NB4 (cell line): ENCODE measurements at regions not wholly inside any gene's neighbourhood (a gene's known extent, or its start where the extent isn't known, plus 50 kb on each side); places are given as distances from the start of the nearest gene placed in this dataset.

Experiments
- DNase-seq: peaks from one replicate; pipeline ENCODE4 v3.0.0; 2010; ENCODE audit warnings: low read depth
- H3K4me3 ChIP-seq: one replicate; pipeline ENCODE4 v1.5.1; 2011; ENCODE audit warnings: mild to moderate bottlenecking, low read depth, low read length, moderate library complexity
- CTCF ChIP-seq: IDR thresholded peaks from one replicate; pipeline ENCODE4 v1.5.1; 2012; ENCODE audit warnings: low read depth, low read length
- MYC ChIP-seq: IDR thresholded peaks from 2 replicates; pipeline ENCODE4 v1.6.1; 2011; ENCODE audit warnings: low read depth, low read length
- POLR2A ChIP-seq: IDR thresholded peaks from 2 replicates; pipeline ENCODE4 v1.6.1; 2011; ENCODE audit warnings: mild to moderate bottlenecking; ENCODE audit not compliant: insufficient read length; ENCODE audit errors: extremely low read depth
- TF ChIP-seq, protein P1 (sequence below): IDR thresholded peaks from 2 replicates; pipeline ENCODE4 v1.6.1; 2011; ENCODE audit warnings: low read depth, low read length

GRCh38 chr1:224533517-224533916, 82.6 kb upstream of the CNIH3 start:
- TF ChIP-seq MYC (no peak), POLR2A (no peak), CTCF (no peak)
- TF ChIP-seq, protein P1, sequence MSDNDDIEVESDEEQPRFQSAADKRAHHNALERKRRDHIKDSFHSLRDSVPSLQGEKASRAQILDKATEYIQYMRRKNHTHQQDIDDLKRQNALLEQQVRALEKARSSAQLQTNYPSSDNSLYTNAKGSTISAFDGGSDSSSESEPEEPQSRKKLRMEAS, result no peak
- no peak overlapping the region for H3K4me3 ChIP-seq
- no peak for DNase-seq

DNA sequence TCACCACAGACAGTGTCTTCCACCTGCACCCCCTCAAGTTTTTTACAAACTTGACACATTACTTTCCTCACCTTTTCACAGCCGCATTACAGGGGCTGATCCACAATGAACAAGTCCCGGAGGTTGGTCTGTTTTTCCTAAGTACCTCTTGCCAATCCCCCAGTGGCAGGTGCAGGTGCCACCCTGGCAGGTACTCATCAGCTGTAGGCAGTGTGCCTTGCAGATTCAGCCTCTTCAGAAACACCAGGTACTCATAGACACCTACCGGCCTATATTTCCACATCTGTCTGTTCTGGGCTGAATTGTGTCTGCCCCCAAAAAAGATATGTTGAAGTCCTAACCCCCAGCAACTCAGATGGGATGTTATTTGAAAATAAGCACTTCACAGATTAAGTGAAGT, 81.4 kb upstream of the CNIH3 start:
- no peak overlapping the region for H3K4me3 ChIP-seq
- TF ChIP-seq CTCF (no peak), MYC (no peak), POLR2A (no peak)
- TF ChIP-seq, protein P1, result no peak
- no peak for DNase-seq

- H3K4me3 ChIP-seq, result no peak overlapping the region
- DNase-seq, result no peak
- TF ChIP-seq POLR2A, result no peak
- no peak for TF ChIP-seq CTCF
- TF ChIP-seq, protein P1, result no peak
- no peak for TF ChIP-seq MYC
Observed at GRCh38 chr1:224535641-224536040, 80.5 kb upstream of the CNIH3 start.

DNA sequence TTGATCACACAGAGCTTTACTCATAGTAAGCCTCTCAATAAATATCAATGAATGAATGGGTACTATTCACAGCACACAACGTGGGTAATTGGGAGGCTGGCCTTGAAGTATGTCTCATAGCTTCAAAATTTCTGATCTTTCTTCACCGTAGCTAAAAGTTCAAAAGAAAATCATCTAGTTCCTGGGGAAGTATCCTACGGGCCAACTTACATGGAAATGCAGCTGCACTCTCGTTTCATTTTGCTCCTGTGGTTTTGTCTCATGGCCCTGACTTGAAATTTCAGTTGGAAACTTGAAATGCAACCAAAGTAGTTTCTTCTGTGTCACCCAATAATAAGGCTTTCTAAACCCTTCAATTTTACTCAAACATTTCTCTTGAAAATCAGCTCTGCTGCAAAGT, 76.1 kb upstream of the CNIH3 start:
- no peak overlapping the region for H3K4me3 ChIP-seq
- no peak for TF ChIP-seq CTCF
- 0 out of 2 replicates have a peak, but pooled peaks have one; percentile 14 for TF ChIP-seq MYC
- peak; percentile 47 for DNase-seq

DNA sequence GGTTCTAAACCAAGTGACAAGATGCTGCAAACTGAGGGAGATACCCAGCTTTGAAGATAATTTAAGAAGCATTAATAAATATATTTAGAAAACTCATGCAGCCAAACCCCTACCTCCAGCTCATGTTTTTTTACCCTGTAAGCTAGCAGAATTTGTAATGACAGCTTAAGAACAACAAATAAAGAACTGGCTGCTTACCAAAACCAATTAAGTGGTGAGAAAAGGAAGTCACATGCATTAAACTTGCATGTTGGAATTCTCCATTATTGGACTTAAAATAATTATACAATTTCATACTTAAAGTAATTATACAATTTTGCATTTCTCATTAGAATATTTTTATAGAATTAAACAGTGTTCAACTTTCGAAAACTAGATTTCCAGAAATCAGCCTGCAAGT, 75.6 kb upstream of the CNIH3 start:
- TF ChIP-seq POLR2A (no peak), CTCF (no peak)
- TF ChIP-seq, protein P1, result no peak
- no peak for DNase-seq
- no peak overlapping the region for H3K4me3 ChIP-seq

GRCh38 chr1:224541072-224541790, 74.9 kb upstream of the CNIH3 start:
- TF ChIP-seq, protein P1, result no peak
- TF ChIP-seq CTCF (no peak), MYC (no peak), POLR2A (no peak)
- DNase-seq, result no peak
- no peak overlapping the region for H3K4me3 ChIP-seq
